HFF-Myc (cell line): ENCODE measurements at regions not wholly inside any gene's neighbourhood (a gene's known extent, or its start where the extent isn't known, plus 50 kb on each side); places are given as distances from the start of the nearest gene placed in this dataset.
"Not testable (repeated sequence)": the region's sequence is repeated elsewhere in the genome, so short reads cannot be mapped to it uniquely, and the experiment has no call there.

Experiments
- DNase-seq: peaks from one replicate; pipeline ENCODE4 v3.0.0-alpha.2; 2011; ENCODE audit warnings: low read depth; ENCODE audit errors: extremely low read depth
- H3K4me3 ChIP-seq: replicated peaks from 2 replicates; pipeline ENCODE4 v1.5.1; 2011; ENCODE audit warnings: low read depth, mild to moderate bottlenecking, control low read depth, low read length
- CTCF ChIP-seq: IDR thresholded peaks from 2 replicates; pipeline ENCODE4 v1.5.1; 2012; ENCODE audit warnings: mild to moderate bottlenecking, low read depth, low read length, control low read depth; ENCODE audit errors: missing control alignments

- not testable (repeated sequence) for H3K4me3 ChIP-seq, DNase-seq
Measured at GRCh38 chr6:21282360-21282759, 311.2 kb upstream of the SOX4 start.

DNA sequence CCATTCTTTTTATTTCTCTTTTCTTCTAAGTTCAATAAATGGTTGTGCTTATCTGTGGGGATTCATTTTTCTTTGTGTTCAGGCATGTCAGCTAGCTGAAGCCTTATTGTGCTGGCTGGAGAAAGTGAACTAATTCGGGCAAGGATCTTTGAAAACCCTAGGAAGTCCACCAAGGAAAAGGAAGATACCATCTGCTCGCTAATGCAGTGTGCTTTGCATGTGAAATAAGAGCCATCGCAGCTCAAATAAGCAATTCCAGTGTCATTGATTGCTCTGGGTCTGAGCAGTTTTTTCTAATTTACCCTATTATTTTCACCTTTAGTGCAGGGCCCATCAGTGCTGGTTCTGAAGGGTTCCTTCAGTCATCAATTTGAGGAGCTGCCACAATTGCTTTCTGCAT is 309.4 kb upstream of the SOX4 start:
- H3K4me3 ChIP-seq, result no peak overlapping the region
- DNase-seq, result no peak
- TF ChIP-seq CTCF, result no peak

GRCh38 chr6:21284706-21285105 is 308.8 kb upstream of the SOX4 start:
- no peak for TF ChIP-seq CTCF
- no peak overlapping the region for H3K4me3 ChIP-seq
- no peak for DNase-seq

DNA sequence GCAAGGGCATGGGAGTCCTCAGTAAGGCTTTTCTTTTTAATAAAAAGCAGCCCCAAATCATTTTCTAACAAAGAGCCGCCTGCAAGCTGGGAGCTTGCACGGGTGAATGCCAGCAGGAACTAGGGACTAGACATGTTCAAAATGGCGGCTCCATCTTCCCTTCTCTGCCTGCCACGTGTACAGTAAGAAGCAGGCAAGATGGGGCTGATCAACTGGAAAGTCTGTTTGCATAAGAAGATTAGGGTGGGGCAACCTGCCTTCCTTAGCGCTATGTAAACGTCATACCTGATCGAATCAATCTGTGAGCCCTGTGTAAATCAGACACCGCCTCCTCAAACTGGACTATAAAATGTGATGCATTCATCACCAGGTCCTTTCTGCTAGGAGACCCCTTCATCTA is 299.4 kb upstream of the SOX4 start:
- no peak for TF ChIP-seq CTCF

GRCh38 chr6:21295506-21296240 is 297.9 kb upstream of the SOX4 start:
- TF ChIP-seq CTCF, result no peak
- no peak for DNase-seq

More for the DNA sequence above, 299.4 kb upstream of the SOX4 start:
- no peak overlapping the region for H3K4me3 ChIP-seq
- DNase-seq, result no peak

DNA sequence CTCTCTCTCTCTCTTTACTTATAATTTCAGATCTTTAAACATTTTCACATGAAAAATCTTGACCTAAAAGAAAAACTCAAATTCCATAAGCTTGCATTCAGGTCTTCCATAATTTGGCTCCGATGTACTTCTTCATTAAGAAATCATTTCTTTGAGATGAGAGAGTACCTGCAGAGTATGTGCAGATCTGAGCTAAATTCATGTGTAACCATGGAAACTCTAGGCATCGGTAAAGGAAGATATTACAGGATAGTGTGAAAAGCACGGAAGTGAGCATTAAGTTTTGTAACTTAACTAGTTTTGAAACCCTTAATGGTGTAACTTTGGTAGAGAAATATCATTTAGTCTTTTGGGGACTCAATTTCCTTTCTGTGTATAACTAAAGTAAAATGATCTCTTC is 295.9 kb upstream of the SOX4 start:
- no peak overlapping the region for H3K4me3 ChIP-seq
- TF ChIP-seq CTCF, result no peak

More at GRCh38 chr6:21295506-21296240, 297.9 kb upstream of the SOX4 start:
- no peak overlapping the region for H3K4me3 ChIP-seq

GRCh38 chr6:21299216-21299615 is 294.3 kb upstream of the SOX4 start:
- no peak for DNase-seq
- H3K4me3 ChIP-seq, result no peak overlapping the region
- TF ChIP-seq CTCF, result no peak

More for the DNA sequence above, 295.9 kb upstream of the SOX4 start:
- DNase-seq, result no peak
